Left hindlimb (tissue), 1 donor: ENCODE measurements at regions not wholly inside any gene's neighbourhood (a gene's known extent, or its start where the extent isn't known, plus 50 kb on each side); places are given as distances from the start of the nearest gene placed in this dataset.
A peak's percentile ranks its signal among the peaks of the same experiment; 100 is the strongest.
"Not testable (repeated sequence)": the region's sequence is repeated elsewhere in the genome, so short reads cannot be mapped to it uniquely, and the experiment has no call there.

Source experiments
- DNase-seq: peaks from one replicate; pipeline ENCODE4 v3.0.0-alpha.2; 2018

DNA sequence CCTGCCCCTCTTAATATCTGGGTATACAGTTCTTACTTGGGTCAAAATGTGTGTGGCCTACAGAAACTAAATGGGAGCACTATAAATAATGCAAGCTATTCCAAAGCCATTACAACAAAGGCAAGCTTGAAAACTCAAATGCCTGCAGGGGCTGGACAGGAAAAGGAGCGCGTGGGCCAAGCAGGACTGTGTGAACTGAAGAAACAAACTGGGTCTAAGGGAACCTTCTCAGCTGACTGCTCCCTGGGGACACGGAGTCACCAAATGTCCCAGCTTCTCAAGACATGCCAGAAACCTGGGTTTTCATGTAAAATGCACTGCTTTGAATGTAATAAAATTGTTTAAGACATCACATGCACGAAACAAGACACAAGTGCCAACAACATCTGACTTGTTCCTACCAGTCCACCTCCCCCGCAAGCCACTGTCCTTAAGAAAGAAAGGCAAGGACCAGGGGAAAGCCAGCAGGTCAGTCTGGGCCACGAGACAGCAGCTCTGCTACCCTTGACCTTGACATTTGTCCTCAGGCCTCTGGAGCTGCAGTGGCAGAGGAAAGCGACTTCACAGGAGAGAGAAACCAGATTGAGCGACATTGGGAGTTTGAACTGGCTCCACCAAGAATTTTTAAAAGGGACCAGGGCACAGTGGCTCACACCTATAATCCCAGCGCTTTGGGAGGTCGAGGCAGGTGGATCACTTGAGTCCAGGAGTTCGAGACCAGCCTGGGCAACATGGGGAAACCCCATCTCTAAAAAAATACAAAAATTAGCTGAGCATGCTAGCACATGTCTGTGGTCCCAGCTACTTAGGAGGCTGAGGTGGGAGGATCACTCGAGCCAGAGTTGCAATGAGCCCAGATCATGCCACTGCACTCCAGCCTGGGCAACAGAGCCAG lies 89.7 kb upstream of the SH3BP4 start:
- no peak for DNase-seq

DNA sequence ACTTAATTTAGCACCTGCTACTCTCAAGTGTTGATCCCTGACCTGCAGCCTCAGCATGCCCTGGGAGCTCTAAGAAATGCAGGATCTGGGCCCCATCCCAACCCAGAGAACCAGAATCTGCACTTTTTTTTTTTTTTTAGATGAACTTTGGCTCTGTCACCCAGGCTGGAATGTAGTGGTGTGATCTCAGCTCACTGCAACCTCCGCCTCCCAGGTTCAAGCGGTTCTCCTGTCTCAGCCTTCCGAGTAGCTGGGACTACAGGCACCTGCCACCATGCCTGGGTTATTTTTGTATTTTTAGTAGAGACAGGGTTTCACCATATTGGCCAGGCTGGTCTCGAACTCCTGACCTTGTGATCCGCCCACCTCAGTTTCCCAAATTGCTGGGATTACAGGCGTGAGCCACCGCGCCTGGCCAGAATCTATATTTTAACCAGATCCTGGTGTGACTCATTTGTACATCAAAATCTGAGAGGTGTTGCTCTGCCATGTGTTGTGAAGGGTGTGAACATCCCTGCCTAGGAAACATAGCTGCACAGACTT lies 92.4 kb upstream of the SH3BP4 start:
- DNase-seq = not testable (repeated sequence)

DNA sequence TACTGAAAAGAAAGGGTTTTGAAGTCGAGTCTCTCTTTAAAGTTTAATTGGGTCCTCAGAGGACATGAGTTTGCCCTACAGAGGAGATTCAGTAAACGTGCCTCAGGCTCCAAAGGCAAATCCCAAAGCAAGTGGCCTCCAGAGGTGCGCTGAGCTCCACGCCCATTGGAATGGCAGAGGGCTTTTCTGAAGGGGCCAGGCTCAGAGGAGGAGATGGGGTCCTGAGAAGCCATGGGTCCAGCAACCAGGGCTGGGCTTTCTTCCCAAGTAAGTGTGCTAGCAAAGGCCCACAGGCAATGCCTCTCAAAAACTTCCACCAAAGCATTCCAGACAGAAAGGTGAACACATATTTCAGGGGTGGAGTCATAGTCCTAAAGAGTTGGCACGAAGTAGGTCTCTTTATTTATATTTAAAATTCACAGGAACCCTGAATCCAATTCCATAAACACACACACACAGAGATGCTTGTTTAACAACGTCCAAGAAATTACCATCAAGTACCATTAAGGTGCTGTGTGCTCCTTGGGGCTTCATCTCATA lies 93.0 kb upstream of the SH3BP4 start:
- no peak for DNase-seq

DNA sequence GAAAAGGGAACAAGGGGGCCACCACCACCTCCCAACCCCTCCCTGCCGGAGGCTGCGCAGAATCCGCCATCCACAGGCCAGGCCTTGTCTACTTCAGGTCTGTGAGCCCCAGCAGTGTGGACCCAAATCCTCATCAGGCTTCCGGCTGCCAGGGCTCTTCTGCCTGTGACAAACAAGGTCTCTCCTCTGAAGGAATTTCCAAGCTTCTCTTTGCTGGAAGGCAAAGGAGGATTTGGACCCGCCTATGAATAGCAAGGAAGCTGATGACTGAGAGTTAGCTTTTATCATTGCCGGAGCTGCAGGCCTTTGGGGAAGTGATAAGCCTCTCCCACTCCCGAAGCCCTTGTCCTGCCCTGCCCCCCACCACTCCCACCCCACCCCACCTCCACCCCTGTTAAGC lies 93.7 kb upstream of the SH3BP4 start:
- DNase-seq = no peak

DNA sequence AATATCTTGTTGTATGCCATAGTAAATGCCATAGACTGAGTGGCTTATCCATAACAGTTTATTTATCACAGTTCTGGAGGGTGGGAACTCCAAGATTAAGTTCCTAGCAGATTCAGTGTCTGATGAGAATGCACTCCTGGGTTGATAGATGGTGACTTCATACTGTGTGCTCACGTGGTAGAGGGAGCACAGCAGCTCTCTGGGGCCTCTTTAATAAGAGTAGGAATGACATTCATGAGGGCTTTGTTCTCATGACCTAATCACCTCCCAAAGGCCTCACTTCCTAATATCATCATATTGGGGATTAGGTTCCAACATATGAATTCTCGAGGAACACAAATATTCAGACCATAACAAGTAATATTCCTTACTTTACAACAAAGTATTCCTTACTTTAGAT lies 98.1 kb upstream of the SH3BP4 start:
- no peak for DNase-seq

DNA sequence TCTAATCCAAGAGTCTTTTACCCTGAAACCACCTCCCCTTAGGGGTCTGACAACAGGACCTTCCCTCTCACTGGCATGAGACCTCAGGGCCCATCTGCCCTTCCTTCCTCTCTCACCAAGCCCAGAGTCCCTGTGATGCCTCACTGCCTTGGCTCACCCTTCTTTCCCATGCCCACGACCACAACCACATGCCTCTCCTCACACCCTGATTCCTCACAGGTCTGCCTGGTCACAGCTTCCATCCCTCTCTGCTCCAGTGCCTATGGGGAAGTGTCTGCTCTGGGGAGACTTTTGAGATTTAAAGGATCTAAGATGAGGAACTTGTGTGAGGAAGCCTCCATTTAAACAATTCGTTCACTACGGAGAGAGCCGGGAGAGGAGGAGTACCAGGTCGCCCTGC lies 98.9 kb upstream of the SH3BP4 start:
- DNase-seq = no peak

DNA sequence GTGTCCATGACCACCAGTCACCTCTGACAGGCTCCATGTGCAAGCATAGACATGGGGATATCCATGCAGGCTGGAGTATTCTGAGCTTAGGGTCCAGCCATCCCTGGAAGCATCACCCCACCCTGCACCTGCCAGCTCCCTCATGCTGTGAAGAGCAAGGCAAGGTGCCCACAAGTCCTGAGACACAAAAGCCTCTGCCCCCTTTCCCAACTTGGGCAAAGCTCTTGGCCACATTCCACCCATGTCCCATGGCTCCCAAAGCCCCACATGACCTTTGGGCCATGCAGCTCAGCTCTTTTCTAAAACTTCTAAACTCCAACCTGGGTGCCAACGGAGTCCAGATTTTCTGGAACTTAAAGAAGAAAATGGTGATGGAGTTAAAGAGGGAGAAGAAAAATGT lies 99.8 kb upstream of the SH3BP4 start:
- no peak for DNase-seq

DNA sequence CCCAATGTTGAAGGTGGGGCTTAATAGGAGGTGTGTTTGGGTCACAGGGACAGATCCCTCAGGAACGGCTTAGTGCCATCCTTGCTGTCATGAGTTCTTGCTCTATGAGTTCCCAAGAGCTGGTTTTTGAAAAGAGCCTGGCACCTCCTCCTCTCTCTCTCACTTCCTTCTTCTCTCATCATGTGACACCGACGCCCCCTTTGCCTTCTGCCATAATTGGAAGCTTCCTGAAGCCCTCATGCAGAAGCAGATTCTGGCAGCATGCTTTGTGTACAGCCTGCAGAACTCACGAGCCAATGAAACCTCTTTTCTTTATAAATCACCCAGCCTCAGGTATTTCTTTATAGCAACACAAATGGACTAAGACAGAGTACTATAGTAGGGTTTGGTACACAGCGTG lies 100.4 kb upstream of the SH3BP4 start:
- DNase-seq = no peak

DNA sequence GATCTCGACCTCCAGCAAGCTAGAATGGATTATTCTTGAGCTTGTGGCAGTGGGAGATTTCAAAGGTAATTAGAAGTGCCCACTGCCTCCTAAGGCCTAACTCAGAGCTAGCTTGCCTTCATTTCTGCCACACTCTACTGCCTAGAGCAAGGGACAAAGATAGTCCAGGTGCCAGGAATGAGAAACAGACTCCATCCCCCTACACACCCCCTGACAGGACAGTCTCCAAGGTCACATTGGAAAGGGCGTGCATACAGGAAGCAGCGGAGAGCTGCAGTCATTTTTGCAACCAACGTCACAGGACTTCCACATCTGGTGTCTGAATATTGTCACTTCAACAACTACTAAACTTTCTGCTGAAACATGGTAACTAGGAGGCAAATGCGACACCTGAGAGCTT lies 101.0 kb upstream of the SH3BP4 start:
- DNase-seq = no peak

DNA sequence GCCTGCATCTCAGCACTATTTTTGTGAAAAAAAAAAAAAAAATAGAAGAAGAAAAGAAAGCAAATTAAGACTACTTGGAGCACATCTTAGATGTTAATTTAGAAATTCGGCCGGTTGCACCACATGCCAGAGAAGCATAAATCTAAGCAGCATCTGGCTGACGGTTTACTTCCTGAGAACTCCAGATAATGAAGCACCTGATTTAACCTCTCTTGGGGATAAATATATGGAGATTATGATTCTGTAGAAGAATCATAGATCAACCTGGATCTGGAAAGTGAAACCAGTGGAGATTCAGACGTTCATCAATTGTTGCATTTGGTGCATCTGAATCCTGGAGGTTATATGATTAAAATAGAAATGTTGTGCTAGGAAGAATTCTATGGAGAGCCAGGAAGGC lies 102.1 kb upstream of the SH3BP4 start:
- no peak for DNase-seq

DNA sequence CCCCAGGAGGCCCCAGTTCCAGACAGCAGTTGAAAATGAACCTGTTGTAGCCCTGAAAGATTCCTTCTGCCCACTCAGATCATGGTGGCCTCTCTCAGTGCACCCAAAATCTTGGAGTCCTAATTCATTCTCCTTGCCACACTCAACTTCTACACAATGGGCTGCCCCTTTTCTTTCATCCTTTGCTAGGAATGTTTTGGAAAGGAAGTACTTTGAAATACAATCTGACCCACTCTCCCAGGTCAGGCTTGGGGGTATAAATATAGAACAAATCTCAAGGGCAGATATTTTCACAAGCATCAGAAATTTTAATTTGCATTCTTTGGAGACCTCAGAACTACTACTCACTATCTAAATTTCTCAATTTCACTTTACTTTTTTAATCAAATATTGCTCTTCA lies 103.2 kb upstream of the SH3BP4 start:
- DNase-seq = no peak

DNA sequence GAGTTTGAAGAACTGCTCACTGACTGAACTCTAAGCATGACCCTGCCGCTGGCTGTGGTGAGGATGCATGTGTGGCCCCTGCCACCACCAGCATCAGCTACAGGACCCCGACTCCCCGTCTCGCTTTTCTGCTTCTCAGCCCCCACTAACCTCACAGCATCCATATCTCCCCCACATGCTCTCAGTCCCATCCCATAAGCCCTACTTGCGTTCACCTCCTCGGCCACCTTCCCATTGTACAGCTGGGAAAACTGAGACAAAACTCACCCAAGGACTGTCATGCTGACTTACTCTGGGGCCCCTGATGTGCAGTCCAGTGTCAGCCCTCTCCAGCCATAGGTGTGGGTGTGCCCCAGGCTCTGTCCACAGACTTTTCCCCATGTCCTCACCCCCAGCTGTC lies 104.2 kb upstream of the SH3BP4 start:
- DNase-seq = no peak

DNA sequence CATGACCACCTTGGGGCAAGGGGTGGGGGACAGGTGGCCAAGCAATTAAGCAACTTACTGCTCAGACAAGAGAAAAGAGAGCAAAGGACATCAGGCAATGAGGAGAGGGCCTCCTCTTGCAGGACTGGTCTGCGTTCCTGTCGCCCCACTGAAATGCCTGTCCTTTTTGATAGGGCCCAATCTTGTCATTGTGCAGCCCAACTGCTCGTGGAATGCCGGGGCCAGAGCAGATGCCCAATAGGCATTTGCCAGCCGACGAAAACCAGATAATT lies 104.5 kb upstream of the SH3BP4 start:
- DNase-seq = no peak

DNA sequence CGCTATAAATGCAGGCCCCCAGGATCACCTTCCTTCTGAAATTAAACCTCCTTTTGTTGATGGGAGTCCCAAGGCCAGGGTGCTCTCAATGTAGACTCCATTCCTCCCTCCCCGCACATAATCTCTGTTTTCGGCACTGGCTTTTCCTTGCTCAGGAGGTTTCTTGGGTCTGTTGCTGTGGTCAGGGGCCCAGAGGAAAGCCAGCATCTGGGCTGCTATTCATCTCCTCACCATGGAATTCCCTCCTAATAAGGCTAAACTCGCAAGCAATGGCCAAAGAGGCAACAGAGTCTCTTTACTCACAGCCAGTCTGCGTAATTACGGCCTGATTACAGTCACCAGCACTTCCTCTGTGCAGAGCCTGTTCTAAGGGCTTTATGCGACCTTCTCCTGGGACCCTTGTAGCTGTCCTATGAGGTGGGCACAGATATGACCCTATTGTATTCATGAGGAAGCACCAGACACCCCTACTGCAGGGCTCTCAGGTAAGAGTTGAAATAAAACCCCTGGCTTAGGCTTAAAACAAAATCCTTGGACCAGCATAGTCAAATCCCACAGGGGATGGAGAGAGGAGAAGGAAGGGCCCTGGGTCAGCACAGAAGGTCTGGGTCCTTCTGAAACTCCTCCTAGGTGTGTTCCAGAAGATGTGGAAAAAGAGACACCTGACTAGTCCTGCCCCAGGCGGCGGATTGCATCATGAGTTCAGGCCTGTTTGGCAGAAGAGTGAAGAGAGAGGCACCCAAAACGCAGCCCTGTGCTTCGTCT lies 105.0 kb upstream of the SH3BP4 start:
- DNase-seq = no peak

DNA sequence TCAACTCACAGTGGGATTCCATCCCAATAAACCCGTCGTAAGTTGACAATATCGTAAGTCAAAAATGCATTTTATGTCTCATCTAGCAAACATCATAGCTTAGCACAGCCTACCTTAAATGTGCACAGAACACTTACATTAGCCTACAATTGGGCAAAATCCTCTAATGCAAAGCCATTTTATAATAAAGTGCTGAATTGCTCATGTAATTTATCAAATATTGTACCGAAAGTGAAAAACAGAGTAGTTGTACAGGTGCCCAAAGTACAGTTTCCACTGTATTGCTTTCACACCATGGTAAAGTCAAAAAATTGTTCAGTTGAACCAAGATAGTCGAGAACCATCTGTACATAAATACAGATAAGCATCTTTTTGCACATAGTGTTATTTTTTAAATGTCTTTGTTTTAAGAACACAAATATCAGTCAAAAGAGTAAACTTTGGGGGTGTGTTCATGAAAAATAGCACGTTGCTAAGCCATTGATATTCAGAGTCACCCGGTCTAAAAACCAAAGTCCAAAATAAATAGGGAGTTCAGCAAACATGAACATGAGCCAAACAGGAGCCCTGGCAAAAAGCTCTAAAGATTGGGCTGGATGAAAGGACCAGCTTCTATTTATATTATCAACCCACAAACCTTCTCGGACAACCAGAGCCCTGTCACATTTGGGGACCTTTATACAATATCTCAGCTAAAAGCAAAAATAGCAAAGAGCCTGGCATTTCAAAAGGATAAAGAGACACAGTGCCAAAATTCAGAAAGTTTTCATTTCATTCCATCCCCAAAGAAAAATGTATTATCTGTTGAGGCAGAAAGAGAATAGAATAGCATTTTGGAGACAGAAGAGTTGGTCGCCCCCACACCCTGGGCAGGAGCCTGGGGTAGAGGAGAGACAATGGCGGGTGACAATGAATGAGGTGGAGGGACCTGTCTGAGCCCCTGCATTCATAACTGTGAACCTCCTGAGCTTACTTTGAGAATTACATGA lies 105.9 kb upstream of the SH3BP4 start:
- no peak for DNase-seq

DNA sequence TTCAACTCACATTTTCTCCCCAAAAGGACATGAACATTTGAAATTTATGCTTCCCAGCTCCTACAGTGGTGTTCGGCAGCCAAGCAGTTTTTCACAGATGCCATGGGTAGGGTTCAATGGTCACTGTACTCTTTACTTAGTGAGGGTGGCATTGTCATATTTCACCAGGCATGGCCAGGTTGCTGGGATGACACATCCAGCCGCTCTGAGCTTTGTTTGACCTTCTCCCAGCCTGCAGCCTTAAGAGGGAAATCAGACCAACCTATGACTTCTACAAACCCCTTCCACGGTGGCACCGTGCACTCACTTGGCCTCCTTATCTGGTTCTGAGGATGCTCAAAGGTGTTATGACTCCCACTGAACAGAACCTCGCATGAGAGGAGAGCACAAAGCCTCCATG lies 108.4 kb upstream of the SH3BP4 start:
- no peak for DNase-seq

DNA sequence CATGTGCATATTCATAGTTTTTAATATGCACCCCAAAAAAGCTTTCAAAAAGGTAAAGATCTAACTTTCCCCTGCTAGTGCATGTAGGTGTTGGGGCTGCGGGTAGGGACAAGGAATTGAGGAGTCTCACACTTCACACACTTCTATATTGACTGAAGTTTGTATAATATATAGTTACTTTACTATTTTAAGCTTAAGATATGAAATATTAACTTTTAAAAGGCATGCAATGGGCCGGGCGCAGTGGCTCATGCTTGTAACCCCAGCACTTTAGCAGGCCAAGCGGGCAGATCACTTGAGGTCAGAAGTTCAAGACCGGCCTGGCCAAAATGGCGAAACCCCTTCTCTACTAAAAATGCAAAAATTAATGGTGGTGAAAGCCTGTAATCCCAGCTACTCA lies 109.1 kb upstream of the SH3BP4 start:
- DNase-seq = no peak

DNA sequence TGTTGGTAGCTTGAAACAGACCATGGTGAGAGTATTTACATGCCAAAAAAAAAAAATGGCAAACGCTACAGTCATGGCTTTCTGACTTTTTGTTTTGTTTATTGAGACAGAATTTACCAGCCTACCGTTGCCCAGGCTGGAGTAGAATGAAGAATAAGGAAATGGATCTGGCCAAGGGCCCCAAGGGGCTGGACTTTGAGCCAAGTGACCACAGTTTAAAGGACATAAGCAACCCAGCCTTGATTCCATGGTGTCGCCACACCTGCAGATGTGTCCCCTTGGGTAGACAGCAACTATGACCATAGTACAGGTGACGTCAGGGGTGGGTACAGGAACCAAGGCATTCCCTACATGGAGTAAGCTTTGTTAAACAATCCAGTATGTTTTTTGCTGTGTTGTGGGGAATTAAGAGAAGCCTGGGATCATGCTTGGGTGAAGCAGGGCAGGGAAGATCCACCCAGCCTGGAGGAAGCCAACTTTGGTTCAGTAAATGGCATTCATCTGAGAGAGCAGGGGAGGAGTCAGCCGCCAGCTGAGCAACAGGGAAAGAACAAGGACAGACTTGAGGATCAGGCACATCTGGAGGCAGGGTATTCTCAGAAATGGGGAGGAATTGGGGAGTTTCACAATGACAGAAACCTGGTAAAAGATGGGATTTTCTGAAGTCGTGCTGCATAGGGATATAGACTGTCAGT lies 110.3 kb upstream of the SH3BP4 start:
- no peak for DNase-seq

DNA sequence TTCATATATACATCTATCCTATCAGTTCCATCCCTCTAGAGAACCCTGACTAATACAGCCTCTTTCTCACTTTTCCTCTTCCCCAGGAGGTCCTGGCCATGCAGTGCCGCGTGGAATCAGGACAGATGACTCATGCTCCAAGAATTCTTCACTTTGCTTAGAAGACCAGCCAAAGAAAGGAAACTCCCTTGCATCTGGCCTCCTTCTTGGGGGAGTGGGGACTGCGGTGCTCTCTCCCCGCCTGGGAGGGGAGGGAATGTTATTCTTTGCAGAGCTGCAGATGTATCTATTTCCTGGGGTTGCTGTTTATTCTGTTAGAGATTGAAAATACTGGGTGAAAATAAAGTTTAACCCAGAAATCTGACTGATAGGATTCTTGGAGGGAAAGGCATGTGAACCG lies 111.5 kb upstream of the SH3BP4 start:
- peak; percentile 63 for DNase-seq

DNA sequence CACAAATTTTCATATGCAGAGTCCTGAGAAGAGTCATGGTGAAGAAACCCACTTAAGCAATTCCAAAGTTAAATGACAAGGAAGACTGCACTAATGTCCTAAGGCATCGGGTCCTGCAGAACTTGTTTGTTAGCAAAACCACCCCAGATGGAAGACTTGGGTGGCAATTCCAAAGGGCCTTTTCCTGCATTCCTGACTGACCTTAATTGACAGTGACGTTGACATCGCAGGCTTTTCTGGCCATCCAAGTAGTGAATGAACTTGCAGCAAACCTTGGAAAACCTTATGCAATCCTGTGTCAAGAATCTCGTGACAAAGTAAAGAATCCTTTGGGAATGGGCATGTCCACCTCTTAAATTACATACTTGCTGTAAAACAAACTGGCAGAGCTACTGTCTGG lies 112.5 kb upstream of the SH3BP4 start:
- no peak for DNase-seq

DNA sequence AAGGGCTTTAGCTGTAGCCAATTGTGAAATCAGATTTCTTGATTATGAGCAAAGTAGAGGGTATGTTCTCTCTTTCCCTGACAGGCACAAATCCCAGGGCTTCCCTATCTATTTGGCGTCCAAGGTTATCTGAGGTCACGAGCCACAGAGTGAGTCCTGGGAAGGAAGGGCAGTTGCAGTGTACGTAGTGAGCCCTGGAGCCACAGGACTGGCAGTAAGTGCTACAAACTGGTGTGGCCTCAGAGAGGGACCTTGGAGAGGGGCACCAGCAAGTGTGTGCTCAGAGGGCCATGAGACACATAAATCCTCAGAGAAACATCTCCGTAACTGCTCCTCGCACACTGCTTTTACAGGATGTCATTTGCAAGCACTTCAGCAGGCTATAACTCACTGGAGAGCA lies 115.5 kb upstream of the SH3BP4 start:
- DNase-seq = no peak

DNA sequence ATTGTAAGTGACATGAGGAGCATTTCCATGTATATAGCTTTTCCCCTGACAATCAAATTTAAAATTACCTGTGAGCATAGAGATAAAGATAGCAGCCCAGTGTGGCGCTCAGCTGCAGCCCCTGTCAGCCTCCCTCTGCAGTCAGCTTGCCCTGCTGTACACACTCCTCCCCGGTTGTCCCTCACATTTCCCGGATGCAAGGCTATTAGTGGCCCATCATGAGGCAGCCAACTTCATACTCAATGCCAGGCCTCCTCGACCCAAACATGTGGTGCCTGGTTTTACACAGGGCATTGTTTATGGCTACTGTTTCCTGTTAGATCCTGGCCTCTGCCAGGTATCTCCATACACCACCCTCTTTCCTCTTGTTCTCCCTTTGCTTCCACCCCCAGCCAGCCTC lies 116.1 kb upstream of the SH3BP4 start:
- DNase-seq = no peak
